GM18507 (cell line): ENCODE measurements at regions not wholly inside any gene's neighbourhood (a gene's known extent, or its start where the extent isn't known, plus 50 kb on each side); places are given as distances from the start of the nearest gene placed in this dataset.
"Not testable (repeated sequence)": the region's sequence is repeated elsewhere in the genome, so short reads cannot be mapped to it uniquely, and the experiment has no call there.

ENCODE experiments used
- DNase-seq: peaks from one replicate; pipeline ENCODE4 v3.0.0; 2011; ENCODE audit warnings: low read depth; ENCODE audit not compliant: insufficient read length; ENCODE audit errors: extremely low spot score
- FAIRE-seq: peaks from 2 replicates; lab custom pipeline; 2011; peaks lifted over from hg19 to GRCh38; lab: Jason Lieb, UNC

DNA sequence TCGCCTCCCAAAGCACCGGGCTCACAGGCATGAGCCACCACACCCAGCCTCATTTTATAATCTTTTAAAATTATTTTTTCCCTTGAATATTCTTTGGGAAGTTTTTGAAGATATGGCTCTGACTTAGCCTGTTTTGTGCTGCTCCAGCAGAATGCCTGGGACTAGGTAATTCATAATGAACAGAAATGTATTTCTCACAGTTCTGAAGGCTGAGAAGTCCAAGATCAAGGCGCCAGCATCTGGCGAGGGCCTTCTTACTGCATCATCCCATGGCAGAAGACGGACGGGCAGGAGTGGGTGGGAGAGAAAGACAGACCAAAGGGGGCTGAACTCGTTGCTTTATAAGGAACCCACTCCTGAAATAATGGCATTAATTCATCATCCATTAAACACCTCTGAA is 99.0 kb upstream of the SLC25A33 start:
- FAIRE-seq (no peak), DNase-seq (no peak)

DNA sequence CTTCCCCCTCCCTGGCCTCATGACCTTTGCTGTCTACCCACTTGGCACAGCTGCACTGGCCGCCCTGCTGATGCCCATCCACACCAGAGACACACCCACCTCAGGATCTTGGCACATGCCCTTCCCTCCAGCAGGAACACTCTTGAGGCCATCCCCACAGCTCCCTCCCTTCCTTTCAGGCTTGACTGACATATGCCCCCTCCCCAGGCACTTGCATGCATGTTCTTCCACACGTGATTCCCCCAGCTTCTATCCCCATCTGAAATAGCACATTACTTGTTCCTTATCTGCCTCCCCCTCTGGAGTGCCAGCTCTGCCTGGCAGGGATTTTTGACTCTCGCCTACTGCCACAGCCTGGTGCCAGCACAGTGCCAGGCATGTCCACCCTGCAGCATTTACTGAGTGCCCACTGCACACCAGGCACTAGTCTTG is 98.5 kb upstream of the SLC25A33 start:
- FAIRE-seq (no peak), DNase-seq (no peak)

DNA sequence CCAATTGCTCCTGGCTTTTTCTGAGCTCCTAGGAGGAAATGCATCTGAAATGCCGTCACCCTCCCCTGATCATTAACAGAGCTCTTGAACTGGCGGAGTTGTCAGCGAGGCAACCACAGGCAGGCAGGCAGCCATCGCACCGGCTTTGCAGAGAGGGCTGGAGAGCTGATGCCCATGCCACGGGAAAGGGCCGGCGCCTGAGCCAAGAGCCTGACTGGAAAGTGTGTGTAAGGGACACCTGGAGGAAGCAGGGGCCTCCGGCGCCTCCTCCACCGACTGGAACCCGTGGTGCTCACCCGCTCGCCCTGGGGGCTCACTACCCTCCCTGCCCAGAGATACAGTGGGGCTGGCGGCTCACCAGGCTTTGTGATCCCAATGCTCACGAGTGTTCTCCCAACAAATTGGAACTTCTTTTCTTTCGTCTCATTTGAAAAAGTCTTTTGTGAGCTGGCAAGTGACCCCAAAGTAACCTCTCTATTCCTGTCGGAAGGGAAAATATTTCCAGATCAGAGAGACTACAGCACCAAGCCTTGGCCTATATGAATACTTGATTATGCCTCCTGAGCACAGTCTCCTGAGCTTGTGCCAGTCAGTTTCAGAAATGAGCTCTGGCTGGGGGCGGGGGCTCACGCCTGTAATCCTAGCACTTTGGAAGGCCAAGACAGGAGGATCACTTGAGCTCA is 97.7 kb upstream of the SLC25A33 start:
- FAIRE-seq: no peak
- DNase-seq: no peak

DNA sequence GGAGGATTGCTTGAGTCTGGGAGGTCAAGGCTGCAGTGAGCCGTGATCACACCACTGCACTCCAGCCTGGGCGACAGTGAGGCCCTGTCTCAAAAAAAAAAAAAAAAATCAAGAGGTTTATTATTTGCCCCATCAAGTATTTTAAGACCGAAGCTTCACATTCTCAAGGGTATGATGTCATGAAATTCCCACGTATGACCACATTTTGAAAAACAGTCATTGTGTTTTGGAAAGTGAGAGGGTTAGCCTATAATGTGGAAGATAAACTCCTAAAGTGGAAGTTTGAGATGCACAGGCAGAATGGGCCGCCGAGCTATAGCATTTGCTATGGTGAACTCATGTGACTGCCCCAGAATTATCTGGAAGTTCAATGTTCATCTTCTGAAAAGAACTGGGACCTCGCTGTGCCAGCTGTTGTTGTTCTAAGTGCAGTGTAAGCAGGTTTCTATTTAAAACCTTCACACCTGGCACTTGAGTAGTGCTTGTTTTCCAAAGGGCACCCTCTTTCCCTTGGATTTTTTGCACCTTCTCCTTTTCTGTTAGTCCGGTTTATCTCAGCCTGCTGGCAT is 96.9 kb upstream of the SLC25A33 start:
- FAIRE-seq (no peak), DNase-seq (no peak)

DNA sequence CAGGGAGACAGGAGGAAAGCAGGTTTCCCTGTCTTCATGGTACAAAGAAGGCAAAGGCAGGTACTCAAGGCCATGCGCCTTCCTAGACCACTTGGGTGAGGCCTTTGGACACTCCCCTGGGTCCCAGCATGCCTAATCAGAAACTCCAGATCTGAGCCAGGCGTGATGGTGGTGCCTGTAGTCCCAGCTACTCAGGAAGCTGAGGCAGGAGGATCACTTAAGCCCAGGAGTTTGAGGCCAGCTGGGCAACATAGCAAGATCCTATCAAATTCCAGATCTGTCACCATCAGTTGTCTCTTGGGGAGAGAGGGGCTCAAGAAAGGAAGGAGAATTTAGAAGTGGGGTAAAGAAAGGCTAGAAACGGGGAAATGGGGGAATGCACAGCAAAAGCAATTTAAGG is 96.3 kb upstream of the SLC25A33 start:
- no peak for FAIRE-seq
- DNase-seq: no peak

DNA sequence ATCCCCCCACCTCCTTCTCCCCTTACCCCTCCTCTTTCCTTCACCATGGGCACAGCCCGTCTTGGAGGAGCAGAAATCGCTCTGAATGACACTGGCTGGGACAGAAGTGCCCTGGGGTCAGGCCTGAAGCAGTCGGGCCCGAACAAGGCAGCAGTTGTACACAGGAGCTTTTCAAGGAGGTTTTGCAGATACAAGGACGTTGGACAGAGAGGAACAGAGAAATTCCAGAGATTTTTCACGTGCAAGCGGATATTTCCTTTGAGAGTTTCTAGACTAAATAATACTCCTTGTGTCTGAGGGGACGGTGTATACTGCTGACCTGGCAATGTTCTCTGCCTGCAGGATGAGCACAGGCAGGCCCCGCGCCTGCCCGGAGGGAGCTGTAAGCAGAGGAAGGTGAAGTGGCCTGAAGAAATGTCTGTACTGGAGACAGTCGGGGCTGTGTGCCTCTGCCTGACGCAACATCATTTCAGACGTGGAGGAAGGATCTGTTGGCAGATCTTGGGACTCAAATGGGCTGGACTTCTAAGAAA is 95.3 kb upstream of the SLC25A33 start:
- FAIRE-seq: no peak
- no peak for DNase-seq

DNA sequence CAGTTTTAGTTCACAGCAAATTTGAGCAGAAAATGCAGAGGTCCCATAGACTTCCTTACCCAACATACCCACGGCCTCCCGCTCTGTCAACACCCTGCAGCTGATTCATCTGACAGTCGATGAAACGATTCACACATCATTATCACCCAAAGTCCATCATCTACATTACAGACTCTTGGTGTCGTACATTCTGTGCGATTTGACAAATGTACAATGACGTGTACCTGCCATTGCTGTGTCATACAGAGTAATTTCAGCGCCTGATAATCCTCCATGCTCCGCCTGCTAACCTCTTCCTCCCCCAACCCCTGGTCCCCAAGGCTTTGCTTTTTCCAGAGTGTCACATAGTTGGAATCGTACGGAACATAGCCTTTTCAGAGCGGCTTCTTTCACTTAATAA is 94.7 kb upstream of the SLC25A33 start:
- FAIRE-seq (no peak), DNase-seq (no peak)

DNA sequence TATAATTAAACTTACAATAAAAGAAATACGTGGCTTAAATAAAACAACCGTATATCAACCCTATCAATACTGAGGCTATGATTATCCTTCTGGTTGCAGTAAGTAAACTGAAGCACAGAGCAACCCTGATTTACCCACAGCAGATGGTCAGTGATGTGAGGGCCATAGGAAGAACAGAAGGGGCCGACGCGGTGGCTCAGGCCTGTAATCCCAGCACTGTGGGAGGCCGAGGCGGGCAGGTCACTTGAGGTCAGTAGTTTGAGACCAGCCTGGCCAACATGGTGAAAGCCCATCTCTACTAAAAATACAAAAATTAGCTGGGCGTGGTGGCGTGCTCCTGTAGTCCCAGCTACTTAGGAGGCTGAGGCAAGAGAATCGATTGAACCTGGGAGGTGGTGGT is 94.2 kb upstream of the SLC25A33 start:
- DNase-seq, FAIRE-seq: not testable (repeated sequence)

DNA sequence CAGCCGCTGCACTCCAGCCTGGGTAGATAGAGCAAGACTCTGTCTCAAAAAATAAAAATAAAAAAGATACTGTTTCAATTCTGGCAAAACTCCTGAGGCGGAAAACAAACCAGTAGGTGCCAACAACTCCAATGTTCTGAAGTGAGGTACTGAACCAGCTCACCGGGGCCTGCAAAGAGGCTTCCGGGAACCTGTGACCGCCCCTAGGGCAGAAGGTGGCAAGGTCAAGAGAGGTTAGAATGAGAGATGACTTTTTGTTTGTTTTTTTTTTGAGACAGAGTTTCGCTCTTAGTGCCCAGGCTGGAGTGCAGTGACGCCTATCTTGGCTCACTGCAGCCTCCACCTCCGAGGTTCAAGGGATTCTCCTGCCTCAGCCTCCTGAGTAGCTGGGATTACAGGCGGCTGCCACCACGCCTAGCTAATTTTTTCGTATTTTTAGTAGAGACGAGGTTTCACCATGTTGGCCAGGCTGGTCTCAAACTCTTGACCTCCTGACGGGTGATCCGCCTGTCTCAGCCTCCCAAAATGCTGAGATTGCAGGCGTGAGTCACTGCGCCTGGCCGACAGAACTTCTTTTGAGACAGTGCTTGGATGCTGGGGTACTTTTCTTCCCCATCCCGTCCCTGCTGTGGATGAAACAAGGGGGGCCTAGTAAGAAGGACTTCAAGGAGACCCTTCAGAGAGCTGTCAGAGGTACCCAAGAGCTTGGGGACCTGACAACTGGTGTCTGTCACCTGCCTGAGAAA is 91.9 kb upstream of the SLC25A33 start:
- no peak for FAIRE-seq
- DNase-seq: no peak

DNA sequence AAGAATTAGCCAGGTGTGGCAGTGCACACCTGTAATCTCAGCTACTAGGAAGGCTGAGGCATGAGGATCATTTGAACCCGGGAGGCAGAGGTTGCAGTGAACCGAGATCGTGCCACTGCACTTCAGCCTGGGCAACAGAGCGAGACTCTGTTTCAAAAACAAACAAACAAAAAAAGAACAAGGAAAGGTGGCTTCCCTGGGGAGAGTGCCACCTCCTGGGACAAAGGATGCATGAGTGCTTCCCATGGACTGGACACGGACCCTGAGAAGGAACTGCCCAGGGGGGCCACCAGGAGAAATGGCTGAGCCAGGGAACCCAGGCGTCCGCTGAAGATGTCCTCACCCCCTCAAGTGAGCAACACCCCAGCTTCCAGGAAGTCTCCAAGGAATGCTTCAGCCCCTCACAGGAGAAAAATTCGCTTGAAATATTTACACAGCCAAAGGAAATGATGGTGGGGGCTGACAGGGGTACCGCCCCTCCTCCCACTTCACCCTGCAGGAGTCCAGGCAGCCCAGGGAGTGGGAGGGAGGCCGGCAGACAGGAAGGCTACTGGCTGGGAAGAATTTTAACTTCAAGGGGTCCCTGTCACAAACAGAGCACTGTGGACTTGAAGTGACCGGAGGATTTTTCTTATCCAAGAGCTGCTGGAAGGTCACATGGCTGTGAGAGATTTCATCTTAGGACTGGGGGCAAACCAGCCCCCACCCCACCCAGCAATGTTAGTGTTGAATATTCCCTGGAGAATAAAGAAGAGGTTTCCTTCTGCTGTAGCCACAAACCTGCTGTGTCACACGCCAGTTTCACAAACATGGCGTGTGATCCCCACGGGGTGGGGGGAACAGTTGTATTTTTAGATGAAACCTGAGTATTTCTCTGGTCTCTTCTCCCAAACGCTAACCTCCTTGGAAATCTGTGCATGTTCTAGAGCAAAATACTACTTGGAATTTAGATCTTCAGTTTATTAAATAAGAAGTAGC is 90.8 kb upstream of the SLC25A33 start:
- FAIRE-seq (no peak), DNase-seq (no peak)

DNA sequence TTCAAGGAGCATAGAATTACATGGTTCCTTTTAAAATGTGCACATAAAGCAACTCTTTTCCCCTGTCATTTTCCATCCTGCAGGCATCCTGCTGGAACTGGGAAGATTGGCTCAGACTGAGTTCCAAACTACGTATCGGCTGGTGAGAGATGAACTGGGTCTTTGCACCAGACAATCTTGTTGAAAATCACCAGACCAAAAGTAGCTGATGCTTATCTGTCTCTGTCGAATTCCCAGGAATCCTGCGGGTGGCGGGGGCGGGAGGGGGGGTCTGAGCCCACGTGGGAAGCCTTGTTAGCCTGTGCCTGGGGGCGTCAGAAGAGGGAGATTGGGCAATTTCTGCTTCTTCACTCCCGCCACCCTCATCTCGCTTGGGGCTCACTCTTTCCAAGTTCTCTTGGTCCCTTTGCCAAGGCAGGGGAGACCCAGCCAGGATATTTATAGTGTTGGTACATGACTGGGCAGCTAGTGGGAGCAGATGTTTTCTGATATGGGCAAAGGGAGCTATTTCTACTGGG is 90.1 kb upstream of the SLC25A33 start:
- DNase-seq: no peak
- FAIRE-seq: no peak

DNA sequence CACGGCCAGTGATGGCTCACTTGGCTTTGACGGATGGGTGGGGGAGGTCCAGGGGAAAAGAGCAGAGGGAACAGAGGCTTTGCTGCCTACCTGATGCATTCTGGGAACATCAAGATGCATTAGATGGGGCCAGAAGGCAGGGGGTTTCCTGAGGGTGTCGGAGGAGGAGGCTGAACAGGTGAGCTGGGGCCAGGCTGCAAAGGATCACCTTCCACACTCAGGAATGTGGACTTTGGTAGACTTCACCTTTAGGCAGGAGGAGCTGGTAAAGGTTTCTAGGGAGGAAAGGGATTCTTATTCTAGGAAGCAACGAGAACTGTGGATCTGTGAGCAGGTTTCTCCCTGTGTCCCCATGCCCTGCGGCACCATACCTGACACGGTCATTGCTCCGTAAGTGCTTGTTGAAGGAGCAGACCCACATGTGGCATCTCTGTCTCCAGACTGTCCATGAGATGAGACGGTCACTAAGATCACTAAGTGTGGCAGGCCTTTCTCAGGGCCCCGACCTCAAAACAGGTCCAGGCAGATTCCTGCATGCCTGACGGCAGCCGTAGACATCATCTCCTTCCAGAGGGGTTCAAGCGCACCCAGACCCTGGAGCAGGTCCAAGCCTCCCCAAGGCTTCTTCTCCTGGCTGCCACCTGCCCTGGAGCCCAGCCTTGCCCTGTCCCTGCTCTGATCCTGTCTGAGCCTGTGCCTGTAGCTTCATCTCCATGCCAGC is 89.1 kb upstream of the SLC25A33 start:
- FAIRE-seq (no peak), DNase-seq (no peak)

DNA sequence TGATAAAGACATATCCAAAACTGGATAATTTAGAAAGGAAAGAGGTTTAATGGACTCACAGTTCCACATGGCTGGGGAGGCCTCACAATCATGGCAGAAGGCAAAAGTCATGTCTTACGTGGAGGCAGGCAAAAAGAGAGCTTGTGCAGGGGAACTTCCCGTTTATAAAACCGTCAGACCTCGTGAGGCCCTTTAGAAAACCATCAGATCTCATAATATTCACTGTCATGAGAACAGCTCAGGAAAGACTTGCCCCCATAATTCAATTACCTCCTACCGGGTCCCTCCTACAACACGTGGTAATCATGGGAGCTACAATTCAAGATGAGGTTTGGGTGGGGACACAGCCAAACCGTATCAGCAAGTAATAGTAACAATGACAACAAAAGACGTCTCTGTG is 88.2 kb upstream of the SLC25A33 start:
- DNase-seq: no peak
- no peak for FAIRE-seq

DNA sequence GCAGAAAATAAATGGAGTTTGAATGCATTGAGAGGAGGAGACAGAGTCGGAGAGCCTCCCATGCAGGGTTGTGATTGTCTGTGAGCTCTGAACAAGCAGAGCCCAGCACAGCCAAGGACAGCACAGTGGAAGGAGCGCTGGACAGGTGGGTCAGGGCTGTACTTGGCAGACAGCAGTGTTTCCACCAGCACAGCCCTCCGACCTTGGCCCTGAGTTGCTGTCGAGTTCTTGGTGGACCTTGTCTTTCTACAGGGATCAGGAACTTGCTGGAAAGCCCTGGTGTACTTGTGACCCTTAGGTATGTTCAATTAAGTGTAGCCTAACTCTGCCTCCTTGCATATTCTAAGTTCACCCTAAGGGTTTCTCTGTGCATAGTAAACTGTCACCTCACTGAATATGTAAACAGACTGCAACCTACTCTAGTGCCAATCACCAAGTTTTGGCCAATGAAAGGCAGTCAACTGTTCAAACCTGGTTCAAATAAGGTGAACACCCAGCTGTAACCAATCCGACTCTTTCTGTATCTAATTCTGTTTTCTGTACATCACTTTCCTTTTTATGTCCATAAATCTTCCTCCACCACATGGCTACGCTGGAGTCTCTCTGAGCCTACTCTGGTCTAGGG is 86.6 kb upstream of the SLC25A33 start:
- DNase-seq (no peak), FAIRE-seq (no peak)

DNA sequence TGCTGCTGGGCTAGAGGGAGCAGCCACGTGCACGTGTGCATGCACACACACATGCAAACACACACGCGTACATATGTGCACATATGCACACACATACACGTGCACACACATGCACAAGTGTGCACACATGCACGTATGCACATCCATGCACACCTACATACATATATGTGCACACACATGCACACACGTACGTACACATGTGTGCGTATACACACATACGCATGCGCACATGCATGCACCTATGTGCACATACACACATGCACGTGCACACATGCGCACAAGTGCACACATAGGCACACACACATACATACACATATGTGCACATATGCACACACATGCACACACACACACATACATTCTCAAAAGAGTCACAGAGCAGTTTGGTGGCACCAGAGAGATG is 85.9 kb upstream of the SLC25A33 start:
- no peak for DNase-seq
- FAIRE-seq: no peak

DNA sequence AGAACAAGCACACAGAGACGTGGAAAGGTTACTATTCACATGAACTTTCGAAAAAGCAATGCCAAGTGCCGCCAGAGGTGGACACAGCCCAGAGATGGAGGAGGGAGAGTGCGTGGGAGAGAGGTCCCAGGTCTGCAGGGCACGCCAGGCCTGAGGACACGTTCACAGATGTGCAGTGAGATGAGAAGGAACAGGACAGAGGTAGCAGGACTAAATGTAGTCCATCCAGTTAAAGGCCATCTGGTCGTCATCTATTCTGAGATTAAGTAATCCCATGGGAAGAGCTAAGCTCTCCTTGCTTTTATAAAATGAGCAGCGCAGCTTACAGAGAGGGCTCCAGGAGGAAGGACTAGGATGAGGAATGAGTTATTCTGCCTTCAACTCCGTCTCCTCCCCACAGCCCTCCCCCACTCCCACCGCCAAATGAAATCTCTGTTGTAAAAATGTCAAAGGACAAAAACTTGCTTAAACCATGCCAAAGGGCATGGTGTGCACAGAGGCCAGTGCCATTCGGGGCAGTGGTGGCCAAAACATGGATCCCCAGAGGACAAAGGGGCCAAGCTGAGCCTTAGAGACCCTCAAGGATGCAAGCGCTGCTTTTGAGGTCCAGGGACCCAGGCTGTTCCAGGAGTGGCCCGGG is 85.4 kb upstream of the SLC25A33 start:
- DNase-seq: no peak
- FAIRE-seq: no peak

DNA sequence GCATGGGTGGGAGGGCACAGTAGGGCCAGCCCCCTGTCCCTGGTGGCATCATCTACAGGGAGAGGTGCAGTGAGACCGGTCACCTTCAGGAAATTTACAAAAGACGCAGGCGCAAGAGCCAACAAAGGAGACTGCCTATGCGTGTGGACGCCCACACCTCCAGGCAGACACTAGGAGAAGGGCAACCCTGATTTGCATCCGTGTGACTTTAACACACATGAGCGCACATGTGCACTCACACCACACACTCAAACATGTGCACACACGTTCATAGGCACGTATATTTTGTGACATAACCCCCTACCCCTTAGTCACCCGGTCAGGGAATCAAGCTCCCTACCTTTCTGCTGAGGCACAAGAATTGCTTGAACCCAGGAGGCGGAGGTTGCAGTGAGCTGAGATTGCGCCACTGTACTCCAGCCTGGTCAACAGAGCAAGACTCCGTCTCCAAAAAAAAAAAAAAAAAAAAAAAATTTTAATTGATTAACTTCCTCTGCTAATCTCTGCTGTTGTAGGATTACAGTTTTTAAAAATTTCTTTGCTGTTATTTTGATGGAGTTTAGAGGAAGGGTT is 84.7 kb upstream of the SLC25A33 start:
- FAIRE-seq (peak; percentile 12), DNase-seq (no peak)
